GM21526 (cell line): ENCODE measurements at regions not wholly inside any gene's neighbourhood (a gene's known extent, or its start where the extent isn't known, plus 50 kb on each side); places are given as distances from the start of the nearest gene placed in this dataset.
"Not testable (repeated sequence)": the region's sequence is repeated elsewhere in the genome, so short reads cannot be mapped to it uniquely, and the experiment has no call there.

Experiments
- ATAC-seq: cut with Tn5 transposase; IDR thresholded peaks from one replicate; pipeline ENCODE4 v1.9.1; 2021; ENCODE audit warnings: moderate library complexity; ENCODE audit not compliant: unreplicated experiment, low FRiP score

- no peak for ATAC-seq
Observed at GRCh38 chr9:90061187-90061586, 456.4 kb downstream of the GADD45G start.

DNA sequence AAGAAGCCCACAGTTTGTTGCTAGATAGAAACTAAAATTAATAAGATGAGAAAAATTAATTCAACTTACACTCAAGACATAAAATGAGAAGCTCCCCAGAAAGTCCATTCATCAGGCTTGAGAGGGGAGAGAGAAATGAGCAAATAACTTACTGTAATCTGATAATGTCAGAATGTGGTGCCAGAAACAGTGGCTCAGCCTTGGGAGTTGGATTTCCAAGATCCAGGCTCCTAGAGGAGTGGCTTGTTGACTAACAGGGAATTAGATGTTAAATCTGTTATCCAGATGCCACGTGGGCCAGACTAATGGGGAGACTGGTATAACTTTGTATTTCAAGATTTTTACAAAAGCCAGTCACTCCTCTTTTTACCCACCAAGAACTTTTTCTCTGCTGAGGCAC lies 458.2 kb downstream of the GADD45G start:
- no peak for ATAC-seq

GRCh38 chr9:90064248-90064647 lies 459.4 kb downstream of the GADD45G start:
- ATAC-seq: no peak

- no peak for ATAC-seq
Observed at GRCh38 chr9:90064971-90065370, 460.2 kb downstream of the GADD45G start.

DNA sequence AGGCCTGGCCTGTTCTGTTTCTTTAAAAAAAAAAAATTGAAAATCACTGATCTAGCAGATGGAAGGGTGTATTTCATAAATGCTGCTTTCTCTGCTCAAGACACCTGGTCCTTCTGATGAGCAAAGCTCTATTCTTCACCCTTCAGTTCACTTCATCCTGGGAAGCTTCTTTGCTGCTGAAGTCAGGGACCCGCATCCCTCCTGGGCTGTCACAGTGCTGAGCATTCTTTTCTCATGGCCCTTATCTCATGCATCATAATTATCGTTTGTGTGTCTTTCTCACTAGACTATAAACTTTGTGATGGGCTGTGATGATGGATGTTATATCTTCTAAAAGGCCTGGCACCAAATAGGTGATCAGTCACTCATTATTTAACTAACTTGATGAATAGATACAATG lies 461.0 kb downstream of the GADD45G start:
- ATAC-seq: no peak

DNA sequence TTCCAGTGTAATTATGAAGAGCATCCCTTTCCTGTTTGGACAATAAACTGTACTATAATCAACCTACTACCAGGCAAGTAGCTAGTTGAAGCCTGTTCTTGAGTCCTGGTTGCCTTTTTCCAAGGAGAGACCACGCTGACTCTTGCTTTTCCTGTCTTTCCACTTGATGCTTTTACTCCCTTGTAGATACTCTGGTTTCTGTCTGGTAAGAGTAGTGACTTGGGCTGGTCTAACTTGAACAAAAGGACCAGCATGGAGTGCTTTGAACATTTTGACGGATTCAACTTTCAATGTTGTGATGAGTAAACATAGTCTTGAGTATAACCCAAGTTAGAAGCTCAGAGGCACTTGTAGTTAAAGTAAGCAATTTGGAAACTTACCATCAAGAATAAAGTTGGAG lies 464.3 kb downstream of the GADD45G start:
- ATAC-seq: no peak

DNA sequence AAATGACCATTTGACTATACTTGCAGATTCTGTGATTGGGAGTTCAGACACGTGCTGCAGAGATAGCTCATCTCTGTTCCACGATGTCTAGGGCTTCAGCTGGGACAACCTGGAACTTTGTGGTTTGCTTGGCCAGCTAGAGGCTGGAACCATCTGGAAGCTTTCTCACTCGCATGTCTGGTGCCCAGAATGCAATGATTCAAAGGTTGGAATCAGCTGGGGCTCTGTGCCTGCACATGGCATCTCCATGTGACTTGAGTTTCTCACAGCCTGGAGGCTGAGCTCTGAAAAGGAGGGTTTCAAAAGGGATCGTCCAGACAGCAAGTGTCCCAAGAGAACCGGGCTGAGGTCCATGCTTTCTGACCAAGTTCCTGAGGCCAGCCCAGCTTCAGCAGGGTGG lies 465.2 kb downstream of the GADD45G start:
- no peak for ATAC-seq

DNA sequence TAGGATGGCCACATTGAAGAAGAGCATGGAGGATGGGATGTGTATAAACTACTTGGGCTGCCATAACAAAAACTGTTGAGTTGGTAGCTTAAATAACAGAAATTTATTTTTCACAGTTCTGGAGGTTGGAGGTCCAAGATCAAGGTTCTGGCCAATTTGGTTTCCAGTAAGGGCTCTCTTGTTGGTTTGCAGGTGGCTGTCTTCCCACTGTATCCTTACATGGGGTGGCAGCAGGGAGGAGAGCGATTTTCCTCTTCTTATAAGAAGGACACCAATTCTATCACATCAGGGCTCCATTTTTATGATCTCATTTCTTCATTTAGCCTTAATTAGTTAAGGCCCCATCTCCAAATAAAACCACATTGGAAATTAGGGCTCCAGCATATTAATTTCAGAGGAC lies 465.7 kb downstream of the GADD45G start:
- ATAC-seq: no peak

DNA sequence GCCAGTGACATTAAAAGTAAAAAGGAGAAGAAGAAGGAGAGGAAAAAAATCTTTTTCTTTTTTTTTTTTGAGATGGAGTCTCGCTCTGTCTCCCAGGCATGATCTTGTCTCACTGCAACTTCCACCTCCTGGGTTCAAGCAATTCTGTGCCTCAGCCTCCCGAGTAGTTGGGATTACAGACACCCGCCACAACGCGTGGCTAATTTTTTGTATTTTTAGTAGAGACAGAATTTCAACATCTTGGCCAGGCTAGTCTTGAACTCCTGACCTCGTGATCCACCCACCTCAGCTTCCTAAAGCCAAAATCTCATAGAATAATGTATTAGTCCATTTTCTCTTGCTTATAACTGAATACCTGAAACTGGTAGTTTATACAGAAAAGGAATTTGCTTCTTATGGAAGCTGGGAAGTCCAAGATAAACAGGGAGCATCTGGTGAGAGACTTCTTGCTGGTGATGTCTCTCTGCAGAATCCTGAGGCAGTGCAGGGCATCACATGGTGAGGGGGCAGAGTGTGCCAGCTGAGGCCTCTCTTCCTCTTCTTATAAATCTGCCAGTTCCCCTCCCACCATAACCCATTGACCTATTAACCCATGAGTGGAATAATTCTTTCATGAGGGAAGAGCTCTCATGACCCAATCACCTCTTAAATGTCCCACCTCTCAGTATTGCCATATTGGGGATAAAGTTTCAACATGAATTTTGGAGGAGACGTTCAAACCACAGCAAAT lies 466.3 kb downstream of the GADD45G start:
- ATAC-seq: no peak

GRCh38 chr9:90073186-90073945 lies 468.6 kb downstream of the GADD45G start:
- ATAC-seq: no peak

DNA sequence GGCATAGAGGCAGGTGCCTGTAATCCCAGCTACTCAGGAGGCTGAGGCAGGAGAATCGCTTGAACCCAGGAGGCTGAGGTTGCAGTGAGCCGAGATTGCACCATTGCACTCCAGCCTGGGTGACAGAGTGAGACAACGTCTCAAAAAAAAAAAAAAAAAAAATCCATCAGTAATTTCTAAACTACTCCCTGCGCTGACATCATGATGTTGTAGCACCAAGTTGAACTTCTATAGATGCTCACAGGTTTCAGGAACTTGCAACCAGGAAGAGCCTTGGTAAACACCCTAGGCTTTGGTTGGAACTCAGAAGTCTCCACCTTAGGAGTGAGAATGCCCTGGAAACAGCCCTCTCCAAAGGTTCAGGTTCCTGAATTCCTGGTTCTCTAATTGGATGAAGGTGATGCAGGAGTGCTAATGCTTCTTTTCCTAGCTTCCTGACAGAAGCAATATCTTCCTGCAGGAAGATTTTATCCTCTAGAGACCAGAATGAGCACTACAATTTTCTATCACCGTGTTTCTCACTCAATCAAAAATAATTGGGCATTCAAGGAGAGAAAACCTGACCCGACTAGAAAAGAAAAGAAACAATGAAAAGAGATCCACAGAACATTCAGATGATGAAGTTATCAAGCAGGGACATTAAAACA lies 469.6 kb downstream of the GADD45G start:
- no peak for ATAC-seq

DNA sequence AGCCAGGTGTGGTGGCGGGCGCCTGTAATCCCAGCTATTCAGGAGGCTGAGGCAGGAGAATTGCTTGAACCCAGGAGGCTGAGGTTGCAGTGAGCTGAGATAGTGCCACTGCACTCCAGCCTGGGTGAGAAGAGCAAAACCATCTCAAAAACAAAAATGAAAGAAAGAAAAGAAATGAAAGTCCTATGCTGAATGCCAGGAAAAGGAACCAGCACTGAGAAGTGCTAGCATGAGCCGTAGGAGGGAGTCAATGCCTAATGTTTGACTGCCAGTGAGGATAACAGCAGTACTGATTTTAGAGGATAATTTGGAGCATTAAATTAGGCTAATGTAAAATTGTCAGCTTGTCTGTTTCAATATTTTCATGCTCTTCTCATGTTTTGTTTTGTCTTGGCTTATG lies 472.8 kb downstream of the GADD45G start:
- not testable (repeated sequence) for ATAC-seq

- ATAC-seq: no peak
Observed at GRCh38 chr9:90078988-90079421, 474.2 kb downstream of the GADD45G start.

DNA sequence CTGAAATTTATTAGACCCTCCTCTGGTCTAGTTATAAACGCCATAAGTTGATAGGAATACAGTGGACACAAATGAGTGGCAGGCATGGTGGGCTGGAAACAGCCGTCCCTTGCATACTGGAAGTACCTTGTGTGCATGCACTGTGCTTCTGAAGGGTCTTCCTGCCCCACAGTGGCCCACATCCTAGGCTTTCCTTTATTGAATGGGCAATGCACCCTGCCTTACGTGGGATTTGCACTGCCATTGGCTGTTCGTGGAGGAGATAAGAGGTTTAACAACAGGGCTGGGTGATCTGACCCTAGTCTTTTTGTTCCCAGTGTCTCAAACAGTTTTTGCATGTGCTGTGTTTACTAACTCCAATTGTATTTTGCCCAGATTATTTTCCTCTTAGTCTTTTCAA lies 480.8 kb downstream of the GADD45G start:
- ATAC-seq: no peak

DNA sequence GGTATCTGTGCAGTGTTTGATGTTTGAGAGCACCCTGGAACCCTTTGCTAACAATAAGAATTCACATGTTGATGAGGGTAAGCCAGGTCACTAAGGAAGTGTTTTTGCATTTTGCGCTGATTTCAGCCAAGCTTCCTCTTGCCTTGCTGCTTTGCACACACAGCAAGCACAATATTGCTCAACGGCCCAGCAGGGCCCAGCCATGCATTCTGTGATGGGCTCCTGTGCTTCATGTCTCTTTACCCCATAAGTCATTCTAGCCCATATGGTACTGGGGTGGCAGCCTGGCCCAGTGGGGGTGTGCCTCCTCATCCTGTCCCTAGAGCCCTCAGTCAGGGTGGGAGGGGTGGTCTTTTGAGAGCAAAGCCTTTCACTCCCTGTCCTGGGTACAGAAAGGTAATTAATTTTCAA lies 481.3 kb downstream of the GADD45G start:
- no peak for ATAC-seq

DNA sequence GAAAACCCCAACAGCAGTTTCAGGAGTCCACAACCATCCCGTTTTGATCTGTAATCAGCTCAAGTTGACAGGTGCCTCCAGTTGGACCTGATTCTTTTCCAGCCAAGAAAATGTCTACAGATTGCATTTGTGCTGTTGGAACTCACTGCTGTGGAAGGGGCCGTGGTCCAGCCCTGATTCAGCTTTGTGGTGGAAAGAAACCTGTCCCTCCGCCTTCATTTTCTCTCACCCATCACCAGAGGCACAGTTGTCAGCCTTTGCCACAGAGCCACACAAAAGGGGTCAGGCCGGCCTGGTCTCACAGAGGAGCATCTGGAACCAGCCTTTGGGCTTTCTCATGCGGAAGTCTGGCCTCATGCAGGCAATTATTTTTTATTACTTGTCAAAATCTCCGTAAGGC lies 483.6 kb downstream of the GADD45G start:
- no peak for ATAC-seq

DNA sequence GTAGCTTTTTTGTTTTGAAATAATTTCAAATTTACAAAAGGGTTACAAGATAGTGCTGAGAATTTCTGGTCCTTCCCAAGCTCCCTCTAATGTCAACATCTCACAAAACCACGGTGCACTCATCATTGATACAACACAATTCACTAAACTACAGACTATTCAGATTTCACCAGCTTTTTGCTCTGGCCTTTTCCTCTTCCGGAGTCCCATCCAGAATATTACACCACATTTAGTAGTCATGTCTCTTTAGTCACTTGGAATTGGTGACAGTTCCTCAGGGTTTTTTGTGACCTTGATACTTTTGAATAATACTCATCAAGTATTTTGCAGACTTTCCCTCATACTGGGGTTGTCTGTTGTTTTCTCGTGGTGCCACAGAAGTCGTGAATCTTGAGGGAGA lies 484.0 kb downstream of the GADD45G start:
- ATAC-seq: no peak

GRCh38 chr9:90090997-90091396 lies 486.2 kb downstream of the GADD45G start:
- ATAC-seq: no peak

DNA sequence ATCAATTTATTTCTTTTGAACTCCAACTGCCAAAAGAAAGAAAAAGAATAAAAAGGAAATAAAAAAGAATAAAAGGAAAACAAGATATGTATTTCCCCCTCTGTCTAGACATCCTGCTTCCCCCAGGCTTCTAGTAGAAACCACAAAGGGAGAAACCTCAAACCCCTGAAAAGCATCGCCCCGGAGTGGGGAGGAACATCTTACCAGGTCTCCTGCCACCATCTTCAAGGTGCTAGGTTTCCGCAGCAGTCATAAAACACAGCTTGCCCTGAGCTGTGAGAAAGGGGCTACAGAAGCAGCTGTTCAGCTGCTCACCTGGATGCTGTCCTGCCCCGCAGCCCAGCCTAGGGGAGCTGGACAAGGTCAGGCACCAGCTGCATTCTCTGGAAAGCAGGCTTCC lies 487.7 kb downstream of the GADD45G start:
- no peak for ATAC-seq

DNA sequence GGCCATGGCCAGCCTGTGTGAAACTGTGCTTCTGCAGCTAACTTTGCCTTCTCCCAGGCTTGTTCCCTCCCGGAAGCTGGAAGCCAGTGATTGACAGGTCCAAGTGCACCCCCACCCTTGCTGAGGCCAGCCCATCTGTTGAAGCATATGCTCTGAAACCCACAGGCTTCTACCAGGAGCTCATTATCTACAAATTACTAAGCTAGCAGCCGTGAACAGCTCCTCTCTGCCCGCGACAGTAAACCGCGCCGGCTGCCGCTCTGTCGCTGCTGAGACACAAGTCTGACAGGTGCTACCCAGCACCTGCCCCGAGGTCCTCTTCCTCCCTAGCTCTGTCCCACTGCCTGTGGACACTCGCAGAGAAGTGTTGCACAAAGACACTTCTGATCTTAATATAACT lies 490.9 kb downstream of the GADD45G start:
- ATAC-seq: no peak

- no peak for ATAC-seq
Observed at GRCh38 chr9:90097237-90097636, 492.4 kb downstream of the GADD45G start.

- ATAC-seq: no peak
Observed at GRCh38 chr9:90098408-90098807, 493.6 kb downstream of the GADD45G start.
